ENCODE measurements at regions not wholly inside any gene's neighbourhood (a gene's known extent, or its start where the extent isn't known, plus 50 kb on each side); places are given as distances from the start of the nearest gene placed in this dataset.

- Mint-ChIP-seq H3K4me1 (no peaks in the 10 kb centered on the region), H3K4me3 (no peak overlapping the region), H3K36me3 (ENCODE audit: low read depth) (no peaks in the 10 kb centered on the region), H3K27ac (no peak overlapping the region), H3K9me3 (peaks cover 6% of the 10 kb centered on the region), H3K27me3 (no peaks in the 10 kb centered on the region)
- no peak for TF ChIP-seq CTCF (IDR thresholded peaks at IDR 0.05)
- ChIA-PET CTCF (no interaction called here), POLR2A (no interaction called here)
- ATAC-seq (ENCODE audit: low read depth) (no peak), DNase-seq (no peak)
- intact Hi-C loops (cut with micrococcal nuclease): no loop called here
These were observed 221.1 kb upstream of the PBX1 start for GRCh38 chr1:164337885-164338284.

- peaks cover 7% of the 10 kb centered on the region for H3K9me3 Mint-ChIP-seq
- no peak for TF ChIP-seq CTCF (IDR thresholded peaks at IDR 0.05)
- no peak for ATAC-seq (ENCODE audit: low read depth)
These were observed 215.8 kb upstream of the PBX1 start for GRCh38 chr1:164343189-164343588.

GRCh38 chr1:164347980-164348379 is 211.0 kb upstream of the PBX1 start:
- ATAC-seq (ENCODE audit: low read depth) (no peak), DNase-seq (no peak)
- ChIA-PET POLR2A (no interaction called here), CTCF (no interaction called here)
- Mint-ChIP-seq H3K36me3 (ENCODE audit: low read depth) (no peaks in the 10 kb centered on the region), H3K9me3 (peaks cover 11% of the 10 kb centered on the region), H3K4me3 (no peak overlapping the region), H3K27me3 (no peaks in the 10 kb centered on the region), H3K27ac (no peak overlapping the region), H3K4me1 (no peaks in the 10 kb centered on the region)
- TF ChIP-seq CTCF (IDR thresholded peaks at IDR 0.05): no peak
- intact Hi-C loops (cut with micrococcal nuclease): no loop called here

More at GRCh38 chr1:164343189-164343588, 215.8 kb upstream of the PBX1 start:
- intact Hi-C loops (cut with micrococcal nuclease): no loop called here
- Mint-ChIP-seq H3K4me3 (no peak overlapping the region), H3K4me1 (no peaks in the 10 kb centered on the region), H3K36me3 (ENCODE audit: low read depth) (no peaks in the 10 kb centered on the region), H3K27me3 (no peaks in the 10 kb centered on the region), H3K27ac (no peak overlapping the region)
- POLR2A ChIA-PET: no interaction called here
- CTCF ChIA-PET: no interaction called here
- no peak for DNase-seq

- no peak for DNase-seq
- H3K27me3 Mint-ChIP-seq: no peaks in the 10 kb centered on the region
- no peaks in the 10 kb centered on the region for H3K36me3 Mint-ChIP-seq (ENCODE audit: low read depth)
- no peak for TF ChIP-seq CTCF (IDR thresholded peaks at IDR 0.05)
- intact Hi-C loops (cut with micrococcal nuclease): no loop called here
- no peaks in the 10 kb centered on the region for H3K4me1 Mint-ChIP-seq
- peaks cover 5% of the 10 kb centered on the region for H3K9me3 Mint-ChIP-seq
- ChIA-PET POLR2A (no interaction called here), CTCF (no interaction called here)
- no peak overlapping the region for H3K4me3 Mint-ChIP-seq
- H3K27ac Mint-ChIP-seq: no peak overlapping the region
- no peak for ATAC-seq (ENCODE audit: low read depth)
These were observed 202.5 kb upstream of the PBX1 start for GRCh38 chr1:164356511-164356910.

- POLR2A ChIA-PET: no interaction called here
These were observed 198.7 kb upstream of the PBX1 start for GRCh38 chr1:164360265-164360664.

More at GRCh38 chr1:164360265-164360664, 198.7 kb upstream of the PBX1 start:
- Mint-ChIP-seq H3K9me3 (peaks cover 5% of the 10 kb centered on the region), H3K4me1 (no peaks in the 10 kb centered on the region), H3K4me3 (no peak overlapping the region), H3K27me3 (no peaks in the 10 kb centered on the region), H3K27ac (no peak overlapping the region), H3K36me3 (ENCODE audit: low read depth) (no peaks in the 10 kb centered on the region)
- DNase-seq (no peak), ATAC-seq (ENCODE audit: low read depth) (no peak)
- TF ChIP-seq CTCF (IDR thresholded peaks at IDR 0.05): no peak
- intact Hi-C loops (cut with micrococcal nuclease): no loop called here
- CTCF ChIA-PET: no interaction called here

Measured in activated B cell treated with CpG ODN at 0.5 μM for 24 hours (primary cell).